Stimulated activated CD4-positive, alpha-beta T cell treated with anti-CD3 and anti-CD28 coated beads, Interleukin-12 subunit alpha, Interleukin-12 subunit beta, amount 100 ng/mL, for 48 hours (primary cell): ENCODE measurements at regions not wholly inside any gene's neighbourhood (a gene's known extent, or its start where the extent isn't known, plus 50 kb on each side); places are given as distances from the start of the nearest gene placed in this dataset.

ENCODE experiments used
- DNase-seq, 3 donors: peaks; one replicate each; pipeline ENCODE4 v3.0.0-alpha.2; 2020; ENCODE audit warnings: low read depth in 2 of 3, low spot score in 1 of 3

DNA sequence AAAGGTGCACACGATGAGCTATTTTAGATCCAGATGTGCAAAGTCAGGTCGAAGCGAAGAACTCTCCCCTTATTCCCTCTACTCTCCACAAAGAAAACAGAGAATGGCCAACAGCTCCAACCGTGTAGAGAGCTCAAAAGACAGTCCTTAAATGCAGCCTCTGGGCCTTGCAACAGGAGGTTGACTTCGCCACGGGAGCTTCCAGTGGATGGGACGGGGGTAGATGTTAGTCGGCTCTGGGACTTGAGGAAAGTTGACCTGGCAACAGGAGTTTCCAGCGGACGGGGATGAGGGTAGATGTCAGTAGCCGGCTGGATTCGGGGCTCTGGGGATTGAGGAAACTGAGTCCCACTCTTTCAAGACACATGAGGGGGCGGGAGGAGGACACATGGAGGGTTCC lies 450.4 kb downstream of the BRD1 start:
- no peak for DNase-seq

DNA sequence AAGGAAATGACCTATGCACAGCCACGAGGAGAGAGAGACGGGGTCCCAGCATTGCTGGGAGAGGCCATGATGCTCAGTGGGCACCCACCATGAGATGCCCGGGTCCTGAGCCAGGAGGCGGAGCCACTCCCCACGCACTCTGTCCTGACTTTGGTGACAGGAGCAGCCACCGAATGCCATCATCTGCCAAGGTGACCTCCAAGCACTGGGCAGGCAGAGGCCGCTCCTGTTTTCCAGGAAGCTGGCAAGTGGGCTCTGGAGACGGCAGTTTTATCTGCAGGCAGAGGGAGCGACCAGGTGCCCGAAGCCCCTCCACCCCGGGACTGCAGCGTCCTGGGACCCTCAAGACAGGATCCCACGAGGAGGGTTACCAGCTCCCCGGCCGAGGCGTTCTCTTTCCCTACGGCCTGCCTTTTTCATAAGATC lies 453.9 kb downstream of the BRD1 start:
- DNase-seq, result no peak

DNA sequence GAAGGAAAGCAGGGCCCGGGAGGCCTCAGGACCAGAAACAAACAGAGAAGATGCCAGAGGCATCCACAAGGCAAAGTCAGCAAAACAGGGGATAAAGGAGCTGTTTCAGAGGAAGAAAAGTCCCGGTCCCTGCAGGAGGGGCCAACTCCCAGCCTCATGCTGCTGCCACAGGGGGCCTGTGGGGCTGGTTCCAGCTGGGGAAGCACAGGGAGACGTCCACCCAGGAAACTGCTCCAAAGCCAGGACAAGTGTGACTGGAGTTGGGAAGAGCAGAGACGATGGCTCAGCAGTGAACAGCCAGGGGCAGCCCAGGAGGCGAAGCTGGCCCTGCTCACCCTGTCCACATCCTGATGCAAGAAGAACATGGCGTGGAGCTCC lies 454.4 kb downstream of the BRD1 start:
- no peak for DNase-seq

DNA sequence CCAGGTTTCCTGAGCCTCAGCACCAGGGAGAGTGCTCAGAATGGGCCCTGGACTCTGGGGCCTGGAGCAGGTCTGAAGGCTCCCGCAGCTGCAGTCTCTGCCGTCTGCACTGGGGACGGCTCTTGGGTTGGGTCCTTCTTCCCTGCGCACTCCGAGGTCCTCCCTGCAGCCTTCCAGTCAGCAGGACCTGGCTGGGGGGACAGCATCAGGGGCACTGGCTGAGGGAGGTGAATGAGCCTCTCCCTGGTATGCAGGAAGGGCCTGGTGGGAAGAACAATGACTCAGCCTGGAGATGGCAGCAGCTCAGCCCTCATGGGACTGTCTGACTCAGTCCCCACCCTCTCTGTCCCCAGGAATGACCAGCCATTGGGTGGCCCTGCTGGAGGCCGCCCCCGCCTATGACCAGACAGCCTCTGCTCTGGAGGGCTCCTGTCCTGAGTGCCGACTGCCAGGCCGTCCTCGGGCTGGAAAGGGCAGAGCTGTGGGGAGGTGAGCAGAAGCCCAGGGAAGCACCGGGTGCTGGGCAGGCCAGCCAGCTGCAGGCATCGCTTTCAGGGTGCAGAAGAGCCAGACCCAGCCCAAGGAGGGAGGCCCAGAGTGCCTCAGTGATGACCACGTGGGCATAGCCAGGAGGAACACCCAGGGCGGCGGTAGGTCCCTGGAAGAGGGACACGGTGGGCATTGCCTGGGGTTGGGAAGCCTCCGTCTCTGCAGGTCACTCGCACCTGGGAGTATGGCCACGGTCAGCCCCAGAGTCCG lies 455.0 kb downstream of the BRD1 start:
- DNase-seq, result no peak

DNA sequence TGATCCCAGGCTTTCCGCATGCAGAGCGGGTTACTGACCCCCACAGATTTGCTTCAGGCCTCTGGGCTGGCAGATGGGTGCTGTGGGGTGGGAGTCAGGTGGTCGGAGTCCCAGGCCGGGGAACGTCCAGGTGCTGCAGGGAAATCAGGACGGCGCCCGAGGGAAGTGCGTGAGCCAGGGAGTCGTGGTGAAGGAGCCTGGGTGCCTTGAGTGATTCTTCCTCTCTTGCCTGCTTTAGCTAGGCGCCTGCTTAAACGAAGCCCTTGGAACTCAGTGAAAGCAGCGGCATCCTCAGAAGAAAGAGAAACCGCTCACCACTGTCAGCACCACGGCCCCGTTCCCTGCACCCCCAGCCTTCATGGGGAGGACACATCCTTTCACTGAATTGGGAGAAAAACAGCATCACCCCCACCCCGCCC lies 455.6 kb downstream of the BRD1 start:
- DNase-seq, result no peak

DNA sequence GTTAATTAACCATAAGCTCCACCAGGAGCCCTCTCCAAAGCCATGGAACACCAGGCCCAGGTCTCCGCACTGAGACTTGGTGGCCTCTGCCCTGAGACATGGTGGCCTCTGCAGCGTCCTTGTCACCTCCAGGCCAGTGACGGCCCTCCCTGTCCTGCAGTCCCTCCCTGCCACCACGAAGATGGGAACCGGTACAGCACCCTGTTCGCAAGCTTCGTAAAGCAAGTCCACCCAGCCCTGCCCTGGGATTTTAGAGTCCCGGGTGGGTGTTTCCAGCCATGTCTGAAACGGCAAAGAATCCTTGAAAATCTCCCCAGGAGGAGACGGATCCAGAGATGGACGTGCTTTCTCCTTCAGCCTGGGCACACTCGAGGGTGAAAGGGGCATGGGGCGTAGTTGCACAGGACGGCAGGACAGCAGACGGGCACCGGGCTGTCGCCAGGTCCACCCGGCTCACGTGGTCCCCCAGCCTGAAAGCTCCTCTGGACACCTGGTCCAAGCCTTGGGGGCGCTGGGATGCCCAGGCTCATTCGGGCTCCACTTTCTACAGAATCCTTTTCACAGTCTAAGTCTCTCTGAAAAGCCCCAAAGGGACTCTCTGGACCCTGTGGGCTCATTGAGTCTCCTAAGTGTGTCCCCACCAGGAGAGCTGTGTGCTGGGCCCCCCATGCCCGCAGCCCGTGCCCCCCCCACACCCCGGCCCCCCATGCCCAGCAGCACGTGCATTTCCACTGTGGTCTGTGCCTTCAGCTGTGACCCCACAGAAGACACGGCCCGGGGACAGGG lies 456.2 kb downstream of the BRD1 start:
- DNase-seq, result no peak

DNA sequence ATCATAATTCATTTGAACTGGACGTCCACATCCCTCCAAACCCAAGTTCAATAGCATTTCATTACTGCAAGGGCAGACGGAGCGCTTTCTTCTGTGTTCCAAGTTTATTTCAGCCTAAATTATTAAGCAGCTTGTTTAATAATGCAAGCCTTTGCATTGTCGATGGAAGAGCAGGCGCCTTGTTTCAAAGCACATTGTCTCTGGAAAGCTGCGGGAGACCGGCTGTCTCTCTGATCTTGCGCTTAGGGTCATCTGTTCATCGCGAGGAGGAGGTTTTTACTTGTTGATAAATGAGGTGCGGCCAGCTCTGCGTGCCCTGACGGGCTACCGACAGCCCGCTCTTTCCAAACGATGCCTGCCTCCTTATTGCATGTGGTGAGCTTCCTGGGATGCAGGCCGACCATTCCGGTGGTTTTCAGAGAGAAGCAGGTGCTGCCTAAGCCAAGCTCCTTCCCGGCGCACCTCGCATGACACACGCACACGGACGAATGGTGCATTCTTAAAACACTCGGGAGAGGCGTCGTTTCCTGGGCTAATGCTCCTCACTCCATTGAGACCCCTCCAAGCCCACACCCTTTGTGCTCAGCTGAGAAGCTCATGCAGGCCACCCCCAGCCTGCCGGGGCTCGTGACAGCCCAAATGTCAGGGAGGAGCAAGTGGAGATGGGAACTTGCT lies 456.9 kb downstream of the BRD1 start:
- DNase-seq, result no peak

DNA sequence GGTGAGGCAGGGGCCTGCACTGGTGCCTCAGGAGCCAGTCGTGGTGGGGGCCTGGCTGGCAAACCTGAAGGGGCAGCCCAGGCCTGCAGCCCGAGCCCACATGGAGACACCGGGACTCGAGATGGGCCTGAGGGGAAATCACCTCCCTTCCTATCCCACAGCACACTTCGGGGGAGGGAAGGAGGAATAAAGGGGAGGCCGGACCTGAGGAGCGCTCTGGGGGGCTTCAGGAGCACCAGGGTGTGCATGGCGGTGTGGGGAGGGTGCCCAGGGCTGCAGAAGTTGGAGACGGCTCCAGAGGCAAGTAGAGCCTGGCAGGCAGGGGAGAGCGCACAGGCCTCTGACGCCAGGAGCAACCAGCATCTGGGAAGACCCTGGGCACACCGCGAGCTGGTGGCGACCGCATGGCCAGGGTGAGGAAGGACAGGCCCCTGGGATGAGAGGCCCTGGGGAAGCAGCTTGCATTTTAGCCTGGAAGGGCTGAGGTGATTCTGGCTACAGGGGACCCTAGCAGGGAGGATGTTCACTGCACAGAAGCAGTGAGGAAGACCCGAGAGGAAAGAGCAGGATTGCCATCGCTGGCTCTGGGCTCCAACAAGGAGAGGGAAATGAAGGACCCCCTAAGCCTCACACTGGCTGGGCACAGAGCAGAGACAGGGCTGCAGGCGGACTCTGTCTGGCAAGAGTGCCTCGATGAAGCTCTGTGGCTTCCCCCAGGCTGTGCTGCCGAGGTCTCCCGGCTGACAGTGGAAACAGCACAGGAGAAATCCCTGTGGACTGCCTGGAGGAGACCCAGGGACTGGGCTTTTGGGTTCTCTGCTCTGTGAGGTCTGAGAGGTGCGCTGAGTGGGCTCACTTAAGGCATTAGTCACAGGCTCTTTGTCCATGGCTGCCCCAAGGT lies 457.7 kb downstream of the BRD1 start:
- DNase-seq, result no peak

DNA sequence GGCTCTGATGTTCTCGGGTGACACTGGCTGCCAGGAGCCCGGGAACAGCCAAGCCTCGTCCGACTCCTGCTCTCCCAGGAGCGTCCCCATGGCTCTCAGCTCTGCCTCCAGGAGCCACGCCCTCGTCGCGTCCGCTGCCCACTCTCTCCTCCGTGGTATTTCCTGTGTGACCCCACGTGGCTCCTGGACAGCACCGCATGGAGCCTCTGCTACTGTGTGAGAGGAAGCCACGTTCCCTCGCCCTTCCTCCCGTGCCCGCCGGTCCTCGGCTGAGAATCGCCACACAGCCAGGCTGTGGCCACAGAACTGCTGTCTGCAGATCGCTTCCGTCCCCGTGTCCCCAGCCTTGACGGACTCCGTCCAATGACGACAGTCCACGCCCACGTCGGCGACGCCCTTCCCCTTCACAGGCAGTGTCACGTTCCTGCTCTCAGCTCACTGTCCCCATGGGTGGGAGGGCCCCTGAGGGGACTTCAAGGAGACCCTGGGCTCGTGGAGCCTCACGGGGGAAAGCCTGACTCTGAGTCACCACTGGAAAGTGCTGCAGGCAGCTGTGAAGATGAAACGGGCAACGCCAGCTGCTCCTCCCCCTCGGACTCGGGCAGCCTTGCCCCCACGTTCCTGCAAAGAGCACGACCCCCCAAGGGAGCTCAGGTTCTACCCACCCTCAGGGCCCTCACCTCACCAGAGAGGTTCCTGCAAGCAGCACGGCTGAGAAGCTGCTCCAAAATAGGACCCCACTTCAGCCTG lies 458.5 kb downstream of the BRD1 start:
- DNase-seq, result no peak

DNA sequence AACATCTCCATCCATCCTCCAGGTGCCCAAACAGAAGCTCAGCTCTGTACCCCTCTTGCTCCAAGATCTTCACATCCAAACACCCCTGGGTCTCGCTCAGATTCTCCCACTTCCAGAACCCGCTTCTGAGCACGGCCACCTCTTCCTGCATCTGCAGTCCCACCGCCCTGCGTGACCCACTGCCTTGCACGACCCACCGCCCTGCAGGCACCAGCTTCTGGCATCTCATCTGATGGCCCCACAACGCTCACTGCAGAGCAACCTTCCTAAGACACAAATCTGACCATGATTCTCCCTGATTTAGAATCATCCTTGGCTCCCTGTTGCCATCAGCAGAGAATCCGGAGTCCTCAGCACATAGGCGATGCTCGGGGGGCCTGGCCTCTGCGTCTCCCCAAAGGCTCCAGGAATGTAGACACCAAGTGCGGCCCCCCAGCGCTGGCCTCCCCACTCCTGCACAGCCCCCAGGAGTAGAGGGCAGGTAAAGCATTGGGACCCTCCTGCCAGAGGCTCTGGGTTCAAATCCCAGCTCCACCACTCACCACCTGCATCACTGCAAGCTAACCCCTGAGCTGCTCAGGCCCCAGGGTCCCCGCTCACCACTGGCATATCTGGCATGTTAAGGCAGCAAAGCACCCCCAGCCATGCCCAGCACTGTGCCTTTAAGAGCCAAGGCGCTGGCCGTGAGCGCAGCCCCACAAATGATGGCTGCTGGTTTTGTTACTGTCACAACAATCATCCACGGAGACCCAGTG lies 459.3 kb downstream of the BRD1 start:
- no peak for DNase-seq

DNA sequence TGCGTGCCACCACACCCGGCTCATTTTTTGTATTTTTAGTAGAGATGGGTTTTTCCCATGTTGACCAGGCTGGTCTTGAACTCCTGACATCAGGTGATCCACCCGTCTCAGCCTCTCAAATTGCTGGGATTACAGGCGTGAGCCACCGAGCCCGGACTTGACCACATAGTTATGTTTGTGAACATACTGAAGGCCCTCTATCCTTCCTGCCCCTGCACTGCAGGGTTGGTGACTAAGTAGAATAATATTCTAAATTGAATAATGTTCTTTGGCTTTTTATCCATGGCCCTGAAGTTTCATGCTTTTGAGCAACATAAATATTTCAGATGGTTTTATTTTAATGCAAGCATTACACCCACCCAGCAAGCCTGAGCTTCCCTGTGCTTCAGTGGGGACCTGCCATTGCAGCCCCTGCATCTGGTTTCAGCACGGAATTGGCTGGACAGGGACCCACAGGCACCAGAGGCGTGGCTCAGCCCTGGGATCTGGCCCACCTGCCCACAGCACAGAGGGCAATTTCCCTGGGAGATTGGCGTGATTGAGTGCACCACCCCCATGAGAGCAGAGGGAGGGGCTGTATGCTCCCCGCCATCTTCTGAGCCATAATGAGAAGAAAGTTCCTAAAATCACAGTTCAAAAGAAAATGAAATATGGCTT lies 460.5 kb downstream of the BRD1 start:
- no peak for DNase-seq

DNA sequence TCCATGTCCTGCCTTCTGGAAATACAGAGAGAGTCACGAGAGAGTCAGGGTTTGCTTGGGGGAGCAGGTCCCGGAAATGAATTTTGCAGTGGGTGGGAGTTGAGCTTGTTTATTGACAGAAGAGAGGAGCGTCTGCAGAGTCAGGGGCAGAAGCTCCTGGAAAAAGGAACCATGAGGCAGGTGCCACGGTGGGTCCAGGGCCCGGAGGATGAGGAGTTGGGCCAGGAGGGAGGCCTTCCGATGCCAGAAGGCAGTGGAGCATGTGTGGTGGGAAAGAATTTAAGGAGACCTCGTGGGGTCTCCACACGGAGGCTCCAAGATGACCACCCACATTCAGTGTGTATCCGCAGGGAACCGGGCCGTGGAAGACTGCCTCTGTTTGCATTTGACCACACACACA lies 461.2 kb downstream of the BRD1 start:
- DNase-seq, result no peak

DNA sequence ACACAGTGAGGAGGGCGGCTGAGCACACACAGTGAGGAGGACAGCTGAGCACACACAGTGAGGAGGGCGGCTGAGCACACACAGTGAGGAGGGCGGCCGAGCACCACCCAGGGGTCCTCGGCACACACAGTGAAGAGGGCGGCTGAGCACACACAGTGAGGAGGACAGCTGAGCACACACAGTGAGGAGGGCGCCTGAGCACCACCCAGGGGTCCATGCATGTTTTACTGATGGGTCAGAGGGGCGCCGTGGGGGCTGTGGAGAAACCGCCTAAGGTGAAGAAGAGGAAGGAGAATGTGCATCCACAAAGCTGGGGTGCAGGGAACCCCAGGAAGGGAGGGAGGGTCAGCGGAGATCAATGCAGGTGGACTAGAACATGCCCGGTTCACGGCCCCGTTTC lies 461.8 kb downstream of the BRD1 start:
- DNase-seq, result no peak

DNA sequence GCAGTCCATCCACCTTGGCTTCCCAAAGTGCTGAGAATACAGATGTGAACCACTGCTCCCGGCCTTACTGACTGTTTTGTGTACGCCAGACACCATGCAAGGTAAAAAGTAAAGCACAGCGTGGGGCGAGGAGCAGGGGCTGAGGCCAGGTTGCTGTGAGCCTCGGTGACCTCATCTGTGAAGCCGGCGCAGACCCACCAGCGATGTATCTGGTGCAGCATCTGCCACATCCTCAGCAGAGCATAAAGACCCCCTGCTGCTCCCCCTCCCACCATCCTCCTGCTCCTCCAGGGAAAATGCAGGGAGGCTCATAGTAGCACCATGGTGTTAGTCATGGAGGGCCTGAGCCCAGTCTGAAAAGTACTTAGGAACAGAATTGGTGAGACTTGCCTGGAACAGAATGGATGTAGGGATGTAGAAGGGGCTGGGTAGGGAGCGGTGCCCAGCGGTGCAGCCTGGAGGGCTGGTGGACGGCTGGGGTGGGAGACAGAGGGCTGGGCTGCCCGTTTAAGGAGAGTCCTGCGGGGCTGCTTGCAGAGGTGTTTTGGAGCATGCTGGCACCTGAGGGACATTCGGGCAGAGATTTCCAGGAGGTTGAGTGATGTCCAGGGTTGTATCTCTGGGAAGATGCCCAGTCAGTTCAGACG lies 462.4 kb downstream of the BRD1 start:
- DNase-seq, result no peak

DNA sequence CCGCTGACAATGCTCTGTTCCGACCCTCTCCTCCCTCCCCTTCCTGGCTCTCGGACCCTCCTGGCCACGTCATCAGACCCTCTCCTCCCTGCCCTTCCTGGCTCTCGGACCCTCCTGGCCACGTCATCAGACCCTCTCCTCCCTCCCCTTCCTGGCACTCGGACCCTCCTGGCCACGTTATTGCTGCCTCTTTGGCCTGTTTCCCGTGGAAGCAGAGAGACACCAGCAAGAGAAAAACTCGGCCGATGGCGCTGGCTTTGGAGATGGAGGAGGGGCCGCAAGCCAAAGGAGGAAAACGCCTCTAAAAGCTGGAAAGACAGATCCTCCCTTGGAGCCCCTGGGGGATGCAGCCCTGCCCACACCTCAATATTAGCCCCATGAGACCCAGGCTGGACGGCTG lies 463.3 kb downstream of the BRD1 start:
- DNase-seq, result no peak

DNA sequence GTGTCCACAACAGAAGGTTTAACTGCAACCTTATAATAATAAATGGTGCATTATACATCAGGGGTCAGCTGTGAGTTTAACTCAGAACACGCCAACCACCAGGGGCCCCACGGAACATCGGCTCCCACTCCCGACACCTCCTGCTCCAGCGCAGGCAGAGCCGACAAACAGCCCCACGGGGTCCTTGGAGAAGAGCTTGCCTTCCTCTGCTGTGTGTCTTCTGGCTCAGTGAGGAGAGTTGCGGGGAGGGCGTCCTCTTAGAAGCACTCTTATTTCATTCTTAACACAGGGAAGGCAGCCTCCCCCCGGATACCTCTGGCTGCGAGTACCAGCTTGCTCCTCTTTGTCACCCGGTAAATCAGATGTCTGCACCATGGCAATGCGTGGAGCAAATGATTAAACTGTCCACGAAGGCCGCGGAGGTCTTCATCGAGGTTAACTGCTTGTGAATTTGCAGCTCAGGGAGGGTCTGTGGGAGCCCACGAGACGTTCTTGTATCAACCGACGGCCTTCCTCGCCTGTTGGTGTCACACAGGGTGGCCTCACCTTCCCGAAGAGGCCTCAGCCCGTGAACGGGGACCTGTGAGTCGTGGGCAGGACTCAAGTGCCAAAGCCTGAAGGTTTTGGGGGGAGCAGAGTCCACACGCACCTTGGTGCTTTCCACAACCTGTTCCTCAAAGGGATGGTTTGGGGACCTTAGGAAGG lies 464.0 kb downstream of the BRD1 start:
- DNase-seq, result no peak

DNA sequence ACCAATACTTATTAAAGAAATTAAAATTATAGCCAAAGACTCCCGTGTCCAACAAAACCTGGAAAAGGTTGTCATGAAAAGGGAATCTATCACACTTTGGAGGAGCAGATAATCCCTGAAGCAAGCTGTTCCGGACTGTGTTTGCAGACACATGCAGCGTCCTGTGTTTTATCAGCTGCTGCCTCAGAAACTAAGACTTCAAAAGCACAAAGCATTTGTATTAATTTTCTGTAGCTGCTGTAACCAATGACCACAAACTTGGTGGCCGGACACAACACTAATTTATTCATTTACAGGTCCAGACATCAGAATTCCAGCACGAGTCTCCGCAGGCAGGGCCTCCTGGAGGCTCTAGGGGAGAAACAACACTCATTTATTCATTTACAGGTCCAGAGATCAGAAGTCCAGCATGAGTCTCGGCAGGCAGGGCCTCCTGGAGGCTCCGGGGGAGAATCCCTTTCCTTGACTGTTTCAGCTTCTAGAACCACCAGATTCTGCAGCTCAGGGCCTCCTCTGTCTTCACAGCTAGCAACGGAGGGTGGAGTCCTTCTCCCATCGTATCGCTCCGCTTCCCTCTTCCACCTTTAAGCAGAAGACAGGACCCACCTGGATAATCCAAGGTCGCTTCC lies 465.3 kb downstream of the BRD1 start:
- DNase-seq, result no peak

DNA sequence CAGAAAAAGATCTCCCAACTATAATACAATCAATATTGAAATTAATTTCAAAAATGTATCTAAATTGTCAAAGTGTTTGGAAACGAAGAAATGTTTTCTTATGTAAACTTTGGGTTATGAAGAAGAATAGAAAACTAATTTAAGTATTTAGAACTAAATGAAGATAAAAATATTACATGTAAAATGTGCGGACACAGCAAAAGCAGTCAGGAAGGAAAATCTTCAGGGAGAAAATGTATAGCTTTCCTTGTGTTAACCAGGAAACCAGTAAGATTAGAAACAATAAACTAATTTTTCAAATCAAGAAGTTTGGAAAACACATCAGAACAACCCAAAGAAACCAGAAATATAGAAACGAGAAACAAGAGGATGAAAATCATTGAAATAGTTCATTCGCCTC lies 466.5 kb downstream of the BRD1 start:
- no peak for DNase-seq
